Left colon (tissue), 2 donors: ENCODE measurements at regions not wholly inside any gene's neighbourhood (a gene's known extent, or its start where the extent isn't known, plus 50 kb on each side); places are given as distances from the start of the nearest gene placed in this dataset.
"Not testable (repeated sequence)": the region's sequence is repeated elsewhere in the genome, so short reads cannot be mapped to it uniquely, and the experiment has no call there.

Experiments used
- ATAC-seq: fragments of 200-7000 bp; cut with Tn5 transposase; one replicate; pipeline ENCODE4 v1.9.1; 2020; ENCODE audit warnings: mild to moderate bottlenecking, moderate library complexity
- DNase-seq, 2 donors: peaks; one replicate each; pipeline ENCODE4 v3.0.0-alpha.2; 2020
- intact Hi-C, 2 donors: fragments of 100-400 bp; cut with DNase I in 1 of 2; cut with micrococcal nuclease in 1 of 2; formaldehyde crosslinking; loops; one replicate each; pipeline versions ENCODE4 v1.11.2 to v1.14.0; 2022; cut with DNase I, micrococcal nuclease
- donor health status: DM: no; HTN: no; CAD: no.
- donor health status: DM: yes; HTN: yes; CAD: no.

- intact Hi-C loops: no loop called here
- DNase-seq (no peak), ATAC-seq (no peak)
Observed at GRCh38 chr2:48202863-48203642, 111.4 kb upstream of the FOXN2 start.

GRCh38 chr2:48203668-48204067 lies 110.8 kb upstream of the FOXN2 start:
- no peak for ATAC-seq
- intact Hi-C loops: no loop called here
- no peak for DNase-seq

- intact Hi-C loops: no loop called here
- DNase-seq (no peak), ATAC-seq (no peak)
Observed at GRCh38 chr2:48204750-48205136, 109.7 kb upstream of the FOXN2 start.

GRCh38 chr2:48205137-48205798 lies 109.2 kb upstream of the FOXN2 start:
- intact Hi-C loops: no loop called here
- no peak for ATAC-seq
- no peak for DNase-seq

- intact Hi-C loops, ATAC-seq: not testable (repeated sequence)
Observed at GRCh38 chr2:48206056-48206656, 108.3 kb upstream of the FOXN2 start.

GRCh38 chr2:48207201-48207641 lies 107.3 kb upstream of the FOXN2 start:
- intact Hi-C loops: no loop called here
- DNase-seq (no peak), ATAC-seq (no peak)

More at GRCh38 chr2:48206056-48206656, 108.3 kb upstream of the FOXN2 start:
- DNase-seq: not testable (repeated sequence)

GRCh38 chr2:48207851-48208250 lies 106.6 kb upstream of the FOXN2 start:
- intact Hi-C loops: no loop called here
- no peak for DNase-seq
- no peak for ATAC-seq

GRCh38 chr2:48209214-48209885 lies 105.1 kb upstream of the FOXN2 start:
- ATAC-seq (no peak), DNase-seq (no peak)
- intact Hi-C loops: no loop called here

GRCh38 chr2:48210189-48210588 lies 104.3 kb upstream of the FOXN2 start:
- ATAC-seq: no peak
- intact Hi-C loops: no loop called here
- no peak for DNase-seq

GRCh38 chr2:48213646-48214045 lies 100.8 kb upstream of the FOXN2 start:
- intact Hi-C loops: no loop called here
- no peak for DNase-seq
- ATAC-seq: no peak

- DNase-seq (no peak), ATAC-seq (no peak)
- intact Hi-C loops: no loop called here
Observed at GRCh38 chr2:48218169-48218568, 96.3 kb upstream of the FOXN2 start.

GRCh38 chr2:48219234-48219554 lies 95.3 kb upstream of the FOXN2 start:
- ATAC-seq: no peak
- intact Hi-C loops: no loop called here
- no peak for DNase-seq

- ATAC-seq: peak; percentile 66
- intact Hi-C loops: no loop called here
- DNase-seq: no peak
Observed at GRCh38 chr2:48219555-48220436, 94.7 kb upstream of the FOXN2 start.

GRCh38 chr2:48220501-48220900 lies 94.0 kb upstream of the FOXN2 start:
- ATAC-seq: no peak
- no peak for DNase-seq
- intact Hi-C loops: no loop called here

- intact Hi-C loops: no loop called here
- ATAC-seq: no peak
- DNase-seq: no peak
Observed at GRCh38 chr2:48221846-48222516, 92.5 kb upstream of the FOXN2 start.

GRCh38 chr2:48227617-48228344 lies 86.7 kb upstream of the FOXN2 start:
- no peak for ATAC-seq
- intact Hi-C loops: no loop called here
- no peak for DNase-seq

GRCh38 chr2:48228345-48228684 lies 86.2 kb upstream of the FOXN2 start:
- no peak for DNase-seq
- ATAC-seq: no peak
- intact Hi-C loops: no loop called here

- intact Hi-C loops: no loop called here
- no peak for DNase-seq
- no peak for ATAC-seq
Observed at GRCh38 chr2:48229063-48229462, 85.4 kb upstream of the FOXN2 start.
